GM18505 (cell line): ENCODE measurements at regions not wholly inside any gene's neighbourhood (a gene's known extent, or its start where the extent isn't known, plus 50 kb on each side); places are given as distances from the start of the nearest gene placed in this dataset.

Experiments used
- ATAC-seq: cut with Tn5 transposase; IDR thresholded peaks from one replicate; pipeline ENCODE4 v1.9.1; 2021; ENCODE audit not compliant: unreplicated experiment
- POLR2A ChIP-seq: IDR thresholded peaks from 4 replicates; pipeline ENCODE4 v1.6.1; 2011; ENCODE audit warnings: borderline replicate concordance; ENCODE audit not compliant: insufficient read depth, insufficient read length; ENCODE audit errors: extremely low read depth

DNA sequence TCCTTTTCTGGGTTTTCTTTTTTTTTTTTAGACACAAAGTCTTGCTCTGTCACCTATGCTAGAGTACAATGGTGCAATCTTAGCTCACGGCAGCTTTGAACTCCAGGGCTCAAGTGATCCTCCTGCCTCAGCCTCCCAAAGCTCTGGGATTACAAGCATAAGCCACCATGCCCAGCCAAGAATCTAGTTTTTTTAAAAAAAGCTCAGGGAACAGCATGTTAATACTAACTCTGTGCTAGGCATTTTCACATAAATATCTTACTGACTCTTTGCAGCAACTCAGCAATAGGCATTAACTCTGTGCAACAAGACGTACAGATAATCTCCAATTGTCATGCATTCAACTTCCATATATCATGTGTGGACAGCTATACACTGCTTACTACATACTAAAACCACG is 97.4 kb downstream of the LLPH start:
- no peak for ATAC-seq
- TF ChIP-seq POLR2A, result no peak

GRCh38 chr12:66032739-66033138 is 97.8 kb downstream of the LLPH start:
- no peak for ATAC-seq
- no peak for TF ChIP-seq POLR2A

DNA sequence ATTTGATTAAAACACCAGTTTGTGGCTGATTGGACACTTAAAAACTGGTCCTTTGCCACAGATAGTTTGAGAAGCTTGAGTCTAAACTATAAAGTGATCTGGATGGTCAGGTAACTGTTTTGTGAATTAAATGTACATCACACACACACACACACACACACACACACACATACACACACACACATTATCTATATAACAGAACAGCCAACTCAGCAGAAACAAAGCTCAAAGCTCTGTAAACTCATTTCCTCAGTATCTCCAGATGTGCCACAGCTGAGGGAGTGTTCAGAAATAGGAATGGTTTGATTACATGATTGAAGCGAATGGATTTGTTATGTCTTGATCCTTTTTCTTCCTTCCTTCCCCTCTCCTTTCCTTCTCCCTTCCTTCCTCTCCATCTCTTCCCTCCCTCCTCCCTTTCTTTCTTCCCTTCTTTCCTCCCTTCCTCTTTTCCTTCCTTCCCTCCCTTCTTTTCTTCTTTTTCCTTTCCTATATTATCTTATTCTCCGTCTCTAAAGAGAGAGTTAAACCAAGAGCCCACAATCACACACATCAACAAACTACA is 100.3 kb downstream of the LLPH start:
- no peak for TF ChIP-seq POLR2A
- no peak for ATAC-seq

GRCh38 chr12:66028390-66028789 is 102.2 kb downstream of the LLPH start:
- ATAC-seq, result no peak
- no peak for TF ChIP-seq POLR2A

DNA sequence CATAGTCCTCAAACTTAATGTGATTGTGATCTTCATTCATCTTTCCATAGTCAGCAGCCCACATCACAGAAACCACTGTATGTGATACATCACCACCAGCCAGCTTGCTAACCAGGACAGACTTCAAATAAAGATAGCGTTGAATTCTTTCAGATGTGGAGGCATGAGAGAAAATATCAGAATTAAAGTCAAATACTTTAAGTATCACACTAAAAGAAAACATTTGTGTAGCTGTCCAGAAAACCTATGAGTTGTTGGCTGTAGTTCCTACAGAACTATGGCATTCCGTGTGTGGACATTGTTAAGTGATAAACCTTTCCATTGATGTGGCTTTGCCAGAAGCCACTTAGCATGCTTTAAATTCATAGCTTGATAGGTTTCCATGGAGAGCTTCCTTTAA is 105.1 kb downstream of the LLPH start:
- ATAC-seq, result no peak
- no peak for TF ChIP-seq POLR2A

DNA sequence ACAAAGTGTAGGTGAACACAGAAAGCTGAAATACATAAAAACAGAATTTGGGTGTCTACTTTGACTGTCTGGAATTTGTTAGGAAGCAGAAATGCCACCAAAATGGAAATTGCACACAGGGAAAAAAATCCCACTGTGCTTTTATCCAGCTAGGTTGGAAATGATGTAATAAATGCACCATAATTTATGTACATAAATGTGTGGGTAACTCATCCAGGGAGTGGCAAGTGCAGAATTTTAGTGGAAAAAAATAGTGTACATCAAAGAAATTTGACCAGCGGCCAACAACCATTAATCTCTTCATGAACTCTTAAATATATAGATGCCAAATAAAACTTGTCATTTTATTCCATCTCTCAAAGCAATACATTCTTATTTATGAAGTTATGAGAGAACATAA is 105.6 kb downstream of the LLPH start:
- TF ChIP-seq POLR2A, result no peak
- ATAC-seq, result no peak

DNA sequence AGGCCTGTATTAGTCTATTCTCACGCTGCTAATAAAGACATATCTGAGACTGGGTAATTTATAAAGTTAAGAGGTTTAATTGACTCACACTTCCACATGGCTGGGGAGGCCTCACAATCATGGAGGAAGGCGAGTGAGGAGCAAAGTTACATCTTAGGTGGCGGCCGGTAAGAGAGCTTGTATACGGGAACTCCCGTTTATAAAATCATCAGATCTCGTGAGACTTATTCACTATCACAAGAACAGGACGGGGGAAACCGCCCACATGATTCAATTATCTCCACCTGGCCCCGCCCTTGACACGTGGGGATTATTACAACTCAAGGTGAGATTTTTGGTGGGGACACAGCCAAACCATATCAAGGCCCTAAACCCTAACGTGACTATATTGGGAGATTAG is 110.1 kb downstream of the LLPH start:
- no peak for ATAC-seq

DNA sequence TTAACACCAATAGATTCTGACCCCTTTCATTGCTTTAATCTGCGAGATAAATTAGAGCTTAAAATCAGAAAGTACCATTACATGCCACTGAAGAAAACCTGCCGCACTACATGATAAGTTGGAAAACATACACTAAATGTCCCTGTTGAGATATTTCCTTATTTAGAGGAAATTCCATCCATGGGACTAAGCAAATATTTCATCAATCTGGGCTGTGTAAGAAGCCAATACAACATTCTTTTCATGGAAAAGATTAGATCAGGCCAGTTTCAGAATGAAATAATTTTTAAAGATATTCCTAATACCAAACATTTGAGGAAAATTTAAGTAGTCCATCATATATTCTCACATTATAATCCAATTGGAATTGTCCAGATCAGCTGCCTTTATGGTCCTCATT is 112.8 kb downstream of the LLPH start:
- TF ChIP-seq POLR2A, result no peak
- no peak for ATAC-seq

More for the DNA sequence above, 110.1 kb downstream of the LLPH start:
- TF ChIP-seq POLR2A, result no peak
